ENCODE measurements at regions not wholly inside any gene's neighbourhood (a gene's known extent, or its start where the extent isn't known, plus 50 kb on each side); places are given as distances from the start of the nearest gene placed in this dataset.

DNA sequence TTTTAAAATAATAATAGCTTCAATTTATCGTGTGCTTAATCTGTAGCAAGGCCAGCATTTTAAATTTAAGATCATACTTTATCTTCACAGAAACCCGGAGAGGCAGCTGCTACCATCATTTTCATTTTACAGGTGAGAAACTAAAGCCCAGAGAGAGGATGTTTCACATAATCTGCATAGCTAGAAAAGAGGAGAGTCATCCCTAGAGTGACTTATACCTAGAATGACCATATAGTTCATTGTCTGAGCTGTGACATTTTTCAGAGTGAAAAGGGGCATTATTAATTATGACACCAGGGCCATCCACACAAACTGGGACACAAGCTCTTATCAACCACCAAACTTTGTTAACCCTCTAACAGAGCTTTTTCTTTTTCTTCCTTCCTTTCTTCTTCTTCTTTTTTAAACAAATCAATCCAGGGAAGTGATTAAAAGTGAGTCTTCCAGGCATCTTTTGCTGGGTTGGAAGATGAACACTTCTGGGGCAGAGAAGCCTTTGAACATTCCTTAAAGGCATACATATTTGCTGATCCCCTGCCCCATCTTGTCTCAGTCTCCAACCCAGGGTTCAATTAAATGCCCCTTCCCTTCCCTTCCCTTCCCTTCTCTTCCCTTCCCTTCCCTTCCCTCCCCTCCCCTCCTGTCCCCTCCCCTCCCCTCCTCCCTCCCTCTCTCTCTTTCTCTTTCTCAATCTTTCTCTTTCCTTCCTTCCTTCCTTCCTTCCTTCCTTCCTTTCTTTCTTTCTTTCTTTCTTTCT lies 272.5 kb upstream of the JAG1 start:
- no peak overlapping the region for H3K4me3 ChIP-seq (ENCODE audit: low read depth, low read length)
- TF ChIP-seq, protein P1, sequence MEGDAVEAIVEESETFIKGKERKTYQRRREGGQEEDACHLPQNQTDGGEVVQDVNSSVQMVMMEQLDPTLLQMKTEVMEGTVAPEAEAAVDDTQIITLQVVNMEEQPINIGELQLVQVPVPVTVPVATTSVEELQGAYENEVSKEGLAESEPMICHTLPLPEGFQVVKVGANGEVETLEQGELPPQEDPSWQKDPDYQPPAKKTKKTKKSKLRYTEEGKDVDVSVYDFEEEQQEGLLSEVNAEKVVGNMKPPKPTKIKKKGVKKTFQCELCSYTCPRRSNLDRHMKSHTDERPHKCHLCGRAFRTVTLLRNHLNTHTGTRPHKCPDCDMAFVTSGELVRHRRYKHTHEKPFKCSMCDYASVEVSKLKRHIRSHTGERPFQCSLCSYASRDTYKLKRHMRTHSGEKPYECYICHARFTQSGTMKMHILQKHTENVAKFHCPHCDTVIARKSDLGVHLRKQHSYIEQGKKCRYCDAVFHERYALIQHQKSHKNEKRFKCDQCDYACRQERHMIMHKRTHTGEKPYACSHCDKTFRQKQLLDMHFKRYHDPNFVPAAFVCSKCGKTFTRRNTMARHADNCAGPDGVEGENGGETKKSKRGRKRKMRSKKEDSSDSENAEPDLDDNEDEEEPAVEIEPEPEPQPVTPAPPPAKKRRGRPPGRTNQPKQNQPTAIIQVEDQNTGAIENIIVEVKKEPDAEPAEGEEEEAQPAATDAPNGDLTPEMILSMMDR (conservative IDR thresholded peaks at IDR 0.05; ENCODE audit: low read depth, low read length), result no peak
- no peak for DNase-seq (ENCODE audit: low read depth)

DNA sequence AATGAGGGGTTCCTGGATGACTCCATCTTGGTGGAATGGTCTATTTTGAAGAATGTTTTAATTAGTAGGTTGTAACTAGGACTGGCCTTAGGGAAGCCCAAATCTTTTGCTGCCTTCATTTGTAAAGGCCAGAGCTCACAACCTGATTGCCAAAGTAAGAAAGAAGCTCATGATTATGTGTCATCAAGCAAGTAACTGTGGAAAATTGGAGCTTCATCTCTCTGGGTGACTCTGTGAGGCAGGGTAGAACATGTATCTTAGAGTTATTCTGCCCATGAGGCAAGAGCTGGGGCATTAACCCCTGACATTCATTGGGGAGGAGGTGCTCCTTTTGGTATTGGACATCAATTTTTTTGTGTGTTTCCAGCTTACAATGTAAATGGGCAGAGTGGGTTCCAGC lies 273.9 kb upstream of the JAG1 start:
- H3K4me3 ChIP-seq (ENCODE audit: low read depth, low read length), result no peak overlapping the region
- TF ChIP-seq, protein P1 (conservative IDR thresholded peaks at IDR 0.05; ENCODE audit: low read depth, low read length), result no peak
- no peak for DNase-seq (ENCODE audit: low read depth)

DNA sequence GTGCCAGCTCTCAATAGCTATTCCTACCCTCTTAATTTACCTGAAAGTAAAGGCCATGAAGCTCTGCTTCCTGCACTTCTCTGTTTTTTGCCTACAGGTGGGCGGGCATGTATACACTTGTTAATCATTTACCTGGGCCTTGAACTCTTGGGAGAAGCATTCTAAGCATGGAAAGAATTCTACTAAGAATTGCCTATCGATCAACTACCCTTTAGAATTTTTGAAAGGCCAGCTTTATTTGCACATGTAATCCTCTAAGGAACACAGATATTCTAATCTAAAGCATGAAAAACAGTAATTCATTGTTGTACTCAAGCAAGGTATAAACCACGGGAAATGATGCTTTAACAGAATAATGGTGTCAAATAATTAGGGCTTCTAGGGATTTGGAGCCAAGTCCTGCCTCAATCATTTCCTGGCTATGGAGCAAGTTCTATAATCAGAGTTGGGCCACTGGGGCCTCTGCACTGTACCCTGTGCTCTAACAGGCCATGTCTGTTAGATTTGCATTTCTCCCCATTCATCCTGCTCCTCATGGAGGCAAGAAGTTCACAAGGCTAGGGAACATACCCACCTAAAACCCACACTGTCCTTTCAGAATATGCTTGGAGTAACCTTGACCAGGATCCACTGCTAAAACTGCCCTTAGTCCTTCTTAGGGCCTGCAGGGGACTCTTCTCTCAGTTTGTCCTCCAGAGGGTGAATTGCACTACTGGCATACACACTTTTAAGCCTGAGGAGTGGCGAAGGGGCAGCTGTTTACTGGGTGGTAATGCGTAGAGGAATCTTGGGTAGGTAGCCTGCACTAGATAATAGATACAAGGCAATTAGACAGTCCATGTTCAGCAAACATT lies 276.4 kb upstream of the JAG1 start:
- TF ChIP-seq, protein P1 (conservative IDR thresholded peaks at IDR 0.05; ENCODE audit: low read depth, low read length), result no peak
- no peak for DNase-seq (ENCODE audit: low read depth)
- no peak overlapping the region for H3K4me3 ChIP-seq (ENCODE audit: low read depth, low read length)

DNA sequence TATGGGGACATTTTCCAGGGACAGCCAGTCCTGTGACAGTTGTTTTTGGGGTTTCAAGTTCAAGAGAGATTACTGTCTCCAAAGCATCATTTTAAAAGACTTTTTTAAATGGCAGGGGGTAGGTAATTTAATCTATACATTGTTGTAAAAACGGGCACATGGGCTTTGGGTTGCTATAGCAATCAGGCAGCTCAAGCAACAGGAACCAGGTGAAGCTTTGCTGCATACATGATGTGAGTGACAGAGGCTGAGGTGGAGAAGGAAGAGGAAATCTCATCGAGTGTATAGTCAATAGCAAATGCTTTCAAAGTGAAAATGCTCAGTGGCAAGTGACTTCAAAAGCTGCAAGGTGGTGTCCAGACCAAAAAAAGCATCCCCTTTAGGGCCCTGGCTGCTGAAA lies 277.4 kb upstream of the JAG1 start:
- TF ChIP-seq, protein P1 (conservative IDR thresholded peaks at IDR 0.05; ENCODE audit: low read depth, low read length), result no peak
- DNase-seq (ENCODE audit: low read depth), result no peak
- H3K4me3 ChIP-seq (ENCODE audit: low read depth, low read length), result no peak overlapping the region

DNA sequence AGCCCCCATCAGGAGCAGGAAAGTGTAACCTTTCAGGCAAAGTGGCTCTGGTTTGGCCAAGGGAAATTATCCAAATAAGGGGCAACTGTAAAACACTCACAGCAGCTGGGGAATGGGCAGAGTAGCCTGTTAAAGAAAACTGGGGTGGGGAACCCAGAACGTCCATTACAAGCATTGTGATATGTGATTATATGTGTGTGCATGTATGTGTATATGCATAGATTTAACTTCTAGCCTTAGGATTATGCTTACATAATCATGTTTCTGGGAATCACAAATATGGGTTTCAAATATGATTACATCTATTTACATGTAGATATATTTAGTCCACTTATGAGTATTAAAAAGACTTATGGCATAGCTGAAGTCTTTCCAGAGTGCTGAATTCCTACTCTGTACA lies 278.1 kb upstream of the JAG1 start:
- H3K4me3 ChIP-seq (ENCODE audit: low read depth, low read length), result no peak overlapping the region
- TF ChIP-seq, protein P1 (conservative IDR thresholded peaks at IDR 0.05; ENCODE audit: low read depth, low read length), result no peak
- DNase-seq (ENCODE audit: low read depth), result no peak

DNA sequence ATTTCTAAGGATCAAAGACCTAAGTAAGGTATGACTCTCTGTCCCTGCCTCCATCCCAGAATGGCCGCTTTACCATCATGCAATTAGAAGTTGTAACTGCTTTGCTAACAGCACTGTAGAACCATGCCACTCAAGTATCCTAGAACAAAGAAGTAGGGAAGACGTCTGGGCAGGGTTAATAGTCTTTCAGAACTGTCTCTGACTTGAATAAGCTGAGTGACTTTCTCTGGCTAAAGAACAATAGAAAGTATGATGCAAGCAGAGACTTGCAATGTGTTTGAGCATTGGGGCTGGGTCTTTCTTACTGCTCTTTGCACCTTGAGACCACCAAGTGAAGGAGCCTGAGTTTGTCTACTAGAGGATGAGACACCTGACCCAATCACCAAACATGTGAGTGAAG lies 279.6 kb upstream of the JAG1 start:
- no peak overlapping the region for H3K4me3 ChIP-seq (ENCODE audit: low read depth, low read length)

More for the DNA sequence above, 279.6 kb upstream of the JAG1 start:
- TF ChIP-seq, protein P1 (conservative IDR thresholded peaks at IDR 0.05; ENCODE audit: low read depth, low read length), result no peak
- DNase-seq (ENCODE audit: low read depth), result no peak
